ENCODE measurements at regions not wholly inside any gene's neighbourhood (a gene's known extent, or its start where the extent isn't known, plus 50 kb on each side); places are given as distances from the start of the nearest gene placed in this dataset.

DNA sequence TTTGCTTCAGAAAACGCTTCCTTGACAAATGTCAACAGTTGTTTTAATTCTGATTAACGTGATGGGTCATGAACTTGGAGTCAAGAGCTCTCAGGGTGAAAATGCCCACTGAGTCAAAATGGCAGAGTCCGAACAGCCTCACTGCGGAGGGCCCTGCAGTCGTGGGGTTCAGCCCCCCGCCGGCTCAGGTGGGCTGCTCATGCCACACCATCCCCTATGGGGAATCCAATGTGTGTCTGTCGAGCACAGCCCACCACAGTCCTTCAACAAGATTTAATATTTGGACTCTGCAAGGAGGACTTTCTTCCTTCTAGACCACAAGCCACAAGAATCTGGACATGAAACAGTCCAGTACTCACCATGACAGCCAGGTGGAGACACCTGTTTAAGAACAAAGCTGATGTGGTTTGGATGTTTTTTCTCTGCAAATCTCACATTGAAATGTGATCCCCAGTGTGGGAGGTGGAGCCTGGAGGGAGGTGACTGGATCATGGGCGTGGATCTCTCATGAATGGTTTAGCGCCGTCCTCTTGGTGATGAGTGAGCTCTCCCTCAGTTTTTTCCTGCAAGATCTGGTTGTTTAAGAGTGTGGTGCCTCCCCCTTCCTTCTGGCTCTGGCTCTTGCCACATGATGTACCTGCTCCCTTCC lies 201.0 kb downstream of the NDUFA10 start:
- TF ChIP-seq, protein P1, sequence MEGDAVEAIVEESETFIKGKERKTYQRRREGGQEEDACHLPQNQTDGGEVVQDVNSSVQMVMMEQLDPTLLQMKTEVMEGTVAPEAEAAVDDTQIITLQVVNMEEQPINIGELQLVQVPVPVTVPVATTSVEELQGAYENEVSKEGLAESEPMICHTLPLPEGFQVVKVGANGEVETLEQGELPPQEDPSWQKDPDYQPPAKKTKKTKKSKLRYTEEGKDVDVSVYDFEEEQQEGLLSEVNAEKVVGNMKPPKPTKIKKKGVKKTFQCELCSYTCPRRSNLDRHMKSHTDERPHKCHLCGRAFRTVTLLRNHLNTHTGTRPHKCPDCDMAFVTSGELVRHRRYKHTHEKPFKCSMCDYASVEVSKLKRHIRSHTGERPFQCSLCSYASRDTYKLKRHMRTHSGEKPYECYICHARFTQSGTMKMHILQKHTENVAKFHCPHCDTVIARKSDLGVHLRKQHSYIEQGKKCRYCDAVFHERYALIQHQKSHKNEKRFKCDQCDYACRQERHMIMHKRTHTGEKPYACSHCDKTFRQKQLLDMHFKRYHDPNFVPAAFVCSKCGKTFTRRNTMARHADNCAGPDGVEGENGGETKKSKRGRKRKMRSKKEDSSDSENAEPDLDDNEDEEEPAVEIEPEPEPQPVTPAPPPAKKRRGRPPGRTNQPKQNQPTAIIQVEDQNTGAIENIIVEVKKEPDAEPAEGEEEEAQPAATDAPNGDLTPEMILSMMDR (IDR thresholded peaks at IDR 0.05; ENCODE audit: low read depth, low read length), result no peak

DNA sequence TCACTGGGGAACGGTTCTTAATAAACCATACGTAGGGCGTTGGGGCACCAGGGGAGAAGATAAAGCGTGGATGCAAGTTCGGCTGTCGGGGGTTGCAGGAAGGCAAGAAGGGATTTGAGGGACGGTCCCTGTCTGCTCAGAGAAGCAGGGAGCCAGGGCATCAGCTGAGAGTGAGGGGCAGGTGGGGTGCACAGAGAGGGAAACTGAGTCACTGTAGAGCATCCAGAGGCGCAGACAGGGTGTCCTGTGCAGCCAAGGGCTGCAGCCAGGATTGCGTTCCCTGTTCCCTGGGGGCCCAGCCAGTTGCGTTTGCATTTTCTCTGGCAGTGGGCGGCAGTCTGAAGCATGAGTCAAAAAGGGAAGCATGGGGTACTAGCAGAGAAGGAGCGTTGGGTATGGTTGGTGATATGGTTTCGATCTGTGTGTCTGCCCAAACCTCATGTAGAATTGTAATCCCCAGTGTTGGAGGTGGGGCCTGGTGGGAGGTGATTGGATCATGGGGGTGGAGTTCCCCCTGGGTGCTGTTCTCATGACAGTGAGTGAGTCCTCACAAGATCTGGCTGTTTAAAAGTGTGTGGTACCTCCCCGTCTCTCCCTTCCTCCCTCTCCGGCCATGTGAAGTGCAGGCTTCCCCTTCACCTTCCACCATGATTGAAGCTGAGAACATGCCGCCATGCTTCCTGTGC lies 202.9 kb downstream of the NDUFA10 start:
- no peak overlapping the region for H3K4me3 ChIP-seq (ENCODE audit: low read depth, low read length)
- TF ChIP-seq, protein P1 (IDR thresholded peaks at IDR 0.05; ENCODE audit: low read depth, low read length), result no peak

More for the DNA sequence above, 201.0 kb downstream of the NDUFA10 start:
- no peak overlapping the region for H3K4me3 ChIP-seq (ENCODE audit: low read depth, low read length)

DNA sequence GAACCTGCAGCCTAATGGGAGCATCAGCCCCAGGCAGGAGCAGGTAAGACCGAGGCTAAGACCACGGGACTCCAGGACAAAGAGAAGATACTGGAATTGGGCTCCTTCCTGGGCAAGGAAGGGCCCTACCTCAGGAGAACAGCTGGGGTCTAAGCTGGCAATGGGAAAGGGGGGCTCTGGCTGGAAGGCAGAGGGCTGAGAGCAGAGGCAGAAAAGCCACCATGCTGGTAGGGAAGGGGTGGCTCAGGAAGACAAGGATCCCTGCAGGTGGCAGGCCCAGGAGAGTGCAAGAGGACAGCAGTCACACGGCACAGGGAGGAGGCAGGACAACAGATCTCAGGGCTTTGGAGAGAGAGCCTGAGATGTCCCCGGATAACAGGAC lies 203.5 kb downstream of the NDUFA10 start:
- no peak overlapping the region for H3K4me3 ChIP-seq (ENCODE audit: low read depth, low read length)
- TF ChIP-seq, protein P1 (IDR thresholded peaks at IDR 0.05; ENCODE audit: low read depth, low read length), result no peak

DNA sequence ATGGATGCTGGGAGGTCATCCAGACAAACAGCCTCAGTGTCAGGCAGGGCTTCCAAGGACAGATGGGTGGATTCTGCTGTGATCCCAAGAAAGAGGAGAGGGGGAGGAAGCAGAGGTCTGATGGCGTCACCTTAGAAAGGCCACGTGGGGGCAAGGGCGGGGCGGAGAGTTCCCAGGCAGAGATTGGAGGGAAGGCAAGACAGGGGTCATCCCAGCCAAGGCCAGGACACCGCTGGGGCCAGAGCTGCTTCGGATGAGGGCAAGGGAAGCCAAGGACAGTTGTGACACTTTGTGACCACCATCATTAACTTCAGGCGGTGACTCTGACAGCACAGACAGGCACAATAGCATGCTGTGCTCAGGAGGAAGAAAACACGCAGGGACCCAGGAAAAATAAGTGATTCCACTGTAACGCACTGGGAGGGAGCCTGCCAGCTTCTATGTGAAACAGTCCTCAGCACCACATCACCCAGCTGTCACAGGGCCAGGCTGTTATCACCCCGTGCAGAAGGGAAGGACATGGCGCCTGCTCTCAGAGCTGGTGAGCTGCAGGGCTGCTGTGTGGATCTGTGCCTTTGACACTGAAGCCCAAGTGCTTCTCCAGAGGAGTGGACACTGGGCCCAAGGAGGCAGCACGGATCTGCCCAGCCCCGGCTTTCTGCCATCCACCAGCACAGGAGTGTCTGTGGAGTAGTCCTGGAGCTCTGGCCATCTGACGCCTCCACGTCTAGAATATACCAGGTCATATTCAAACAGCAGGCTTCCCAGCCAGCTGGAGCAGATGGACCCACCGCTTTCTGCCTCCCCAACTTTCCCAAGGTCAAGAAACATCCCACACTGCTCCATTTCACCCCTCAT lies 204.1 kb downstream of the NDUFA10 start:
- H3K4me3 ChIP-seq (ENCODE audit: low read depth, low read length), result no peak overlapping the region
- TF ChIP-seq, protein P1 (IDR thresholded peaks at IDR 0.05; ENCODE audit: low read depth, low read length), result no peak

DNA sequence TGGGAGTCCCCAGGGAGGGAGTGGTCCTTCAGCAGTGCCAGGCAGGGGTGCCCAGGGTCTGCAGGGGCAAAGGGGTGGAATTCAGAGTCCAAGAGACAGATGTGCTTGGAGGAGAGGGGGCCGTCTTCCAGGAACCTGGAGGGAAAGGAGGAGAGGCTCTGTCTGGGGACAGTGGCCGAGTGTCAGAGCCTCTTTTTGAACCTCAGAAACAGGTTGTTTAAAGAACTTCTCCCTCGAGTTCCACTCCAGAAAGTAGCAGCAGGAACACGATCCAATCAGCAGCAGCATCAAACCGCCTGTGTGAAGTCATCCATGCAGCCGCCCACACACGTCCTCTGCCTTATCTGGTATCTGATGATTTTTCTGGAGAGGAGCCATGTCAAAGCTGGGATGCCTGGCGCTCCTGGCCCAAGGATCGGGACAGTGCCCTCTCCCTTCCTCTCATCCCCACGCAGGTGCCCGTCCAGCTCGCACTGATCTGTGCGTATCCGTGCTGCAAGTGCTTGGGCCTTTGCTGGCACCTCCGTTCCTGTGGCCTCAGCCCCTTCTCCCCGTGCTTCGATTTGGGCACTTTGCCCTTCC lies 205.1 kb downstream of the NDUFA10 start:
- TF ChIP-seq, protein P1 (IDR thresholded peaks at IDR 0.05; ENCODE audit: low read depth, low read length), result no peak

DNA sequence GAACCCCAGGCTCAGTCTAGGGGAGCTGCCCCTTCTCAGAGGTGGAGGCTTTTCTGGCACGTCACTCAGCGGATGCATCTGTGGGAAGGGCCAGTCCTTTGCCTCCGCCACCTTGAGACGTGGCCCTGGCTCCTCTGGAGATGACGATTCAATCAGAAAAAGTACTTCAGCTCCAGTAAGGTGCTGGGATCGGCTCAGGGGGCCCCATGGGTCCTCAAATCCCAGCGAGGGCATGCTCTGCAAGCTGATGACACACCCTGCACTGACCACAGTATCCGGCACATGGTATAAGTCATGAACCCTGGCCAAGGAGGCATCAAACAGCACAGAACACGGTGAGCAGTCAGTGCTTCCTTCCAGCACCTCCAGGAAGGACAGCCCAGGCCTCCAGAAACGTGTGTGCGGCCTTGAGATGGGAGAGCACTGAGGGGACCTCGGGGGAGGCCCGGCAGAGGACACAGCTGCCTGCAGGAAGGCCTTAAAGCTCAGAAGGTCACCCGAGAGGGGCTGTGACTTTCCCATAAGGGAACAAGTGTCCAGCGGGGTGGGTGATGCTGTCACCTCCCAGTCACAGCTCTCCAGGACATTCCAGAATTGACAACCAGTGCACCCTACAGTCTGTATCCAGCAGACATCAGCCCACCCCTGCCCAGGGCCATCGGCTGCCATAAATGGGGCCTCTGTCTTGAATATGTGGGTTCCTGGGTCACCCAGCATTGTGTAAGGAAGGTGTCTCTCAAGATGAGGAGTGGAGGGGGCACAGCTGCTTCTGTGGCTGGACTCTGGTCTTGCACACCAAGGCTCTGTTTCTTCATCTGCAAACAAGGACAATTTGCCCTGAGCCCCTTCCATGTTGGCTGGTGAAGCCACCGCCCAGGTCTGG lies 205.8 kb downstream of the NDUFA10 start:
- TF ChIP-seq, protein P1 (IDR thresholded peaks at IDR 0.05; ENCODE audit: low read depth, low read length), result no peak
- no peak overlapping the region for H3K4me3 ChIP-seq (ENCODE audit: low read depth, low read length)

More for the DNA sequence above, 205.1 kb downstream of the NDUFA10 start:
- no peak overlapping the region for H3K4me3 ChIP-seq (ENCODE audit: low read depth, low read length)

Measured in WI38 (cell line).